ENCODE measurements at regions not wholly inside any gene's neighbourhood (a gene's known extent, or its start where the extent isn't known, plus 50 kb on each side); places are given as distances from the start of the nearest gene placed in this dataset.

DNA sequence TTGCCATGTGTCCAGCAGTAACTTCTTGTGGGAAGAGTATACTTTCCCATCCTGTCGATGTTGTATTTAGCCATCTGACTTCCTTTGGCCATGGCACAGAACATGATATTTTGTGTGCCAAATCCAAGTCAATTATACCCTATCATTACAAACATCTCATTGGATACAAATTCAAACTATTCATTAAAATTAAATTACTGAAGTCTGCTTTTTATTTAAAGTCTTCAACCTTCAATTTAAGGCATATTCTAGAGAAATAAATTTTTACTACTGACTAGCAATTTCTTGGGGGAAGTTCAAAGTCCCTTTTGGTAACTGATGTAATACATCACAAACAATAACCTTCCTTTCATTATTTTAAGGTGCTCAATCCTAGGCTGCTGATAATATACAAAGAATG, 192.6 kb downstream of the SLC6A15 start:
- no peak overlapping the region for H3K4me3 Mint-ChIP-seq
- no peaks in the 10 kb centered on the region for H3K4me1 Mint-ChIP-seq (ENCODE audit: low read depth)
- H3K9me3 Mint-ChIP-seq, result no peaks in the 10 kb centered on the region
- H3K36me3 Mint-ChIP-seq (ENCODE audit: low read depth), result no peaks in the 10 kb centered on the region
- peaks cover 1% of the 10 kb centered on the region; the same call in 1 of the 2 replicates for H3K27me3 Mint-ChIP-seq (ENCODE audit: insufficient read depth)
- TF ChIP-seq, protein P1, sequence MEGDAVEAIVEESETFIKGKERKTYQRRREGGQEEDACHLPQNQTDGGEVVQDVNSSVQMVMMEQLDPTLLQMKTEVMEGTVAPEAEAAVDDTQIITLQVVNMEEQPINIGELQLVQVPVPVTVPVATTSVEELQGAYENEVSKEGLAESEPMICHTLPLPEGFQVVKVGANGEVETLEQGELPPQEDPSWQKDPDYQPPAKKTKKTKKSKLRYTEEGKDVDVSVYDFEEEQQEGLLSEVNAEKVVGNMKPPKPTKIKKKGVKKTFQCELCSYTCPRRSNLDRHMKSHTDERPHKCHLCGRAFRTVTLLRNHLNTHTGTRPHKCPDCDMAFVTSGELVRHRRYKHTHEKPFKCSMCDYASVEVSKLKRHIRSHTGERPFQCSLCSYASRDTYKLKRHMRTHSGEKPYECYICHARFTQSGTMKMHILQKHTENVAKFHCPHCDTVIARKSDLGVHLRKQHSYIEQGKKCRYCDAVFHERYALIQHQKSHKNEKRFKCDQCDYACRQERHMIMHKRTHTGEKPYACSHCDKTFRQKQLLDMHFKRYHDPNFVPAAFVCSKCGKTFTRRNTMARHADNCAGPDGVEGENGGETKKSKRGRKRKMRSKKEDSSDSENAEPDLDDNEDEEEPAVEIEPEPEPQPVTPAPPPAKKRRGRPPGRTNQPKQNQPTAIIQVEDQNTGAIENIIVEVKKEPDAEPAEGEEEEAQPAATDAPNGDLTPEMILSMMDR (IDR thresholded peaks at IDR 0.05), result no peak
- DNase-seq, result no peak
- H3K27ac Mint-ChIP-seq, result no peak overlapping the region

DNA sequence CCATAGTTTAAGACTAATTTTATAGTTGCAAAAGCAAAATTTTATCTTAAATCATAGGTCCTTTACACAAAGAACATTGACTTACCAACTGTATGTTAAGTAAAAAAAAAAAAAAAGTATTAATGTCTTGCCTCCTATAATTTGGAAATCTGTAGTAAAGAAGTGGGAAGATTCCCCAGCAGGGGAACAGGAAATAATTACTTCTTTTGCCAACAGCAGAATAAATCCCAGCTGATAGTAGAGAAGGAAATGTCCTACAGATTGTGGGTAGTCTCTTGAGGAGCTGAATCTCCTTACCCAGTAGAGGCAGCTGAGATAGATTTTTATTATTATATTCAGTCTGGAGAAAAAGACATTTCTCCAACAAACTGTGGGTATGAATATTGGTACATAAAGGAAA, 193.7 kb downstream of the SLC6A15 start:
- Mint-ChIP-seq H3K9me3 (no peaks in the 10 kb centered on the region), H3K36me3 (ENCODE audit: low read depth) (no peaks in the 10 kb centered on the region), H3K27me3 (ENCODE audit: insufficient read depth) (peaks cover 1% of the 10 kb centered on the region; the same call in 1 of the 2 replicates), H3K27ac (no peak overlapping the region), H3K4me1 (ENCODE audit: low read depth) (no peaks in the 10 kb centered on the region), H3K4me3 (no peak overlapping the region)
- DNase-seq, result no peak
- TF ChIP-seq, protein P1 (IDR thresholded peaks at IDR 0.05), result no peak

DNA sequence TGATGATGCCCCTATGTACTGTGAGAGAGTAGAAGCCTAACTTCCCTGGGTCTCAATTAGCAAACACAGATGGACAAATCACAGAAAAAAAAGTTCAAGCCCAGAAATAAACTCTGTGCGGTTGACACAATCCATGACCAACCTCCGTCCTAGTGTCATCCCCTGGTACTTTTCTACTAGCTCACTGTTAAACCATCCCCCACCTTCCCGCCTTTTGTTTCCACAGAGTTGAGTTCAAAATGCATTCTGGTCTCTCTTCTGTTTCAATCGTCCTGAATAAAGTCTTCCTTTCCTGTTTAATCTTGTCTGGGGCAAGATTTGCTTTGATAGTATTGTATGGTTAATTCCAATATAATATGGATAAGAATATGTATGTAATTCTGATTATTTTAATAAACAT, 199.9 kb downstream of the SLC6A15 start:
- TF ChIP-seq, protein P1 (IDR thresholded peaks at IDR 0.05), result no peak
- Mint-ChIP-seq H3K4me3 (no peak overlapping the region), H3K36me3 (ENCODE audit: low read depth) (no peaks in the 10 kb centered on the region), H3K9me3 (no peaks in the 10 kb centered on the region), H3K27ac (no peak overlapping the region), H3K4me1 (ENCODE audit: low read depth) (no peaks in the 10 kb centered on the region), H3K27me3 (ENCODE audit: insufficient read depth) (peaks cover 1% of the 10 kb centered on the region; the same call in 1 of the 2 replicates)
- no peak for DNase-seq

DNA sequence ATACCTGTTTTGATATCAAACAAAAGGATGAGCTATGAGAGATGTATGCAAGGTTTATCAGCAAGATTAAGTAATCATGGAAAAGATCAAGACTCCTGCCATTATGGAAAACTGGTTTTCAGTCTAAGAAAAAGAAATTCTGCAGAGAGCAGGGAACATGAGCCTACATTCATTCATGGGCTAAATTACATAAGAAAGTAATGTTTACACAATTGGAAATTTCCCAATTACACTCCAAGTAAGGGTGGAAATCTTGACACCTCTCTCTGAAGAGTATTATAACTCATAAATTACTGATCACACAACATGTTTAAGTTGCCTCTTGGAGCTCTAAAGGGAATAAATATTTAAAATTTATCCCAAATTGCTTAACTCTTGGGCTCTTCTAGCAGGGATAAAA, 206.2 kb downstream of the SLC6A15 start:
- TF ChIP-seq, protein P1 (IDR thresholded peaks at IDR 0.05), result no peak
- Mint-ChIP-seq H3K36me3 (ENCODE audit: low read depth) (no peaks in the 10 kb centered on the region), H3K4me3 (no peak overlapping the region), H3K27ac (no peak overlapping the region), H3K9me3 (no peaks in the 10 kb centered on the region), H3K27me3 (ENCODE audit: insufficient read depth) (no peaks in the 10 kb centered on the region), H3K4me1 (ENCODE audit: low read depth) (peaks cover 15% of the 10 kb centered on the region)
- no peak for DNase-seq

DNA sequence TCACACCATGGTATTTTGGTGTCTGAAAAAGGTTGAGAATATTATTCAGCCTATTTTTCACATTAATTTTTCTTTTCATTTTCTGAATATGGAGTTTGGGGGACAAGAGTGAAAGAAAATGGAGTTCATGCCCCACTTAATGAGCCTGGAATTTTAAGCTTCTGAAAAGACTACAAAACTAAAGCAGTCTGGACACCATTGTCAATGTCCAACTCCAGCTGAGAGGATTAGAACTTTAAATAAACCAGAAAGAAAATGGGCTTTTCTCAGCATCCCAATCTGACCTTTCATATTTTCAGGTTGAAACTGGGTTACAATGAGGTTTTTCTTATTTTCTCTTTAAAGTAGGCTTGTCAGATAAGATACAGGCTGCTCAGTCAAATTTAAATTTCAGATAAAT, 207.7 kb downstream of the SLC6A15 start:
- TF ChIP-seq, protein P1 (IDR thresholded peaks at IDR 0.05), result no peak
- Mint-ChIP-seq H3K9me3 (no peaks in the 10 kb centered on the region), H3K27ac (no peak overlapping the region), H3K4me3 (no peak overlapping the region), H3K27me3 (ENCODE audit: insufficient read depth) (no peaks in the 10 kb centered on the region; the same call in 1 of the 2 replicates), H3K4me1 (ENCODE audit: low read depth) (peaks cover 21% of the 10 kb centered on the region), H3K36me3 (ENCODE audit: low read depth) (no peaks in the 10 kb centered on the region)
- no peak for DNase-seq

DNA sequence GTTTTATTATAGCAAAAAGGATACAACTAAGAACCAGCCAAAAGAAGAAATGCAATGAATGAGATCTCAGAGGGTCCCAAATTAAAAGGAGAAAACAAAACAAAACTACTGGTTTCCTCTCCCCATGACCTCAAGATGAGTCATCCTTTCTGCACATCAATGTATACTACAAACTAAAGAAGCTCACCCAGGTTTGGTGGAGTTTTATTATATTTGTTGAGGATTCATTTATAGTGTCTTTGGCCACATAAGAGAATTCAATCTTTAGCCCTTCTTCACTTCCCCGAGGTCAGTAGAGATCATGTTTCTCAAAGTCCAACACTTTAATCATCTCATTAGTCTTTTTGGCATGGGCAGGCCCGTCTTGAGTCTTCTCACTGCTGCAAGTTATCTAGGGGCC, 210.6 kb downstream of the SLC6A15 start:
- H3K9me3 Mint-ChIP-seq, result no peaks in the 10 kb centered on the region

More for the DNA sequence above, 210.6 kb downstream of the SLC6A15 start:
- Mint-ChIP-seq H3K4me3 (no peak overlapping the region), H3K27ac (no peak overlapping the region), H3K36me3 (ENCODE audit: low read depth) (no peaks in the 10 kb centered on the region), H3K4me1 (ENCODE audit: low read depth) (peaks cover 24% of the 10 kb centered on the region), H3K27me3 (ENCODE audit: insufficient read depth) (peaks cover 5% of the 10 kb centered on the region; the same call in 1 of the 2 replicates)
- DNase-seq, result no peak
- TF ChIP-seq, protein P1 (IDR thresholded peaks at IDR 0.05), result no peak

All from HFFc6 (cell line).